ENCODE measurements at regions not wholly inside any gene's neighbourhood (a gene's known extent, or its start where the extent isn't known, plus 50 kb on each side); places are given as distances from the start of the nearest gene placed in this dataset.

GRCh38 chr2:84209941-84210340 lies 249.1 kb downstream of the SUCLG1 start:
- no peak overlapping the region for H3K27ac ChIP-seq (ENCODE audit: low read depth, low read length, poor library complexity, severe bottlenecking)
- no peaks in the 10 kb centered on the region for H4K20me1 ChIP-seq (ENCODE audit: insufficient read depth, low read length)
- no peaks in the 10 kb centered on the region for H3K79me2 ChIP-seq (ENCODE audit: insufficient read depth, low read length)
- no peaks in the 10 kb centered on the region for H3F3A ChIP-seq (ENCODE audit: insufficient read depth, low read length)
- no peak overlapping the region for H3K4me3 ChIP-seq (ENCODE audit: low read depth, low read length, poor library complexity, severe bottlenecking)
- no peaks in the 10 kb centered on the region for H3K27me3 ChIP-seq (ENCODE audit: insufficient read depth, low read length)
- H3K36me3 ChIP-seq (ENCODE audit: insufficient read depth, low read length), result no peaks in the 10 kb centered on the region
- H3K4me1 ChIP-seq (ENCODE audit: insufficient read depth, low read length, severe bottlenecking), result no peaks in the 10 kb centered on the region
- no peak overlapping the region for H3K9ac ChIP-seq (ENCODE audit: low read length)
- no peak overlapping the region for H3K4me2 ChIP-seq (ENCODE audit: low read length)
- no peak for TF ChIP-seq EZH2 (IDR thresholded peaks at IDR 0.05; ENCODE audit: borderline replicate concordance, low read length)
- TF ChIP-seq, protein P1, sequence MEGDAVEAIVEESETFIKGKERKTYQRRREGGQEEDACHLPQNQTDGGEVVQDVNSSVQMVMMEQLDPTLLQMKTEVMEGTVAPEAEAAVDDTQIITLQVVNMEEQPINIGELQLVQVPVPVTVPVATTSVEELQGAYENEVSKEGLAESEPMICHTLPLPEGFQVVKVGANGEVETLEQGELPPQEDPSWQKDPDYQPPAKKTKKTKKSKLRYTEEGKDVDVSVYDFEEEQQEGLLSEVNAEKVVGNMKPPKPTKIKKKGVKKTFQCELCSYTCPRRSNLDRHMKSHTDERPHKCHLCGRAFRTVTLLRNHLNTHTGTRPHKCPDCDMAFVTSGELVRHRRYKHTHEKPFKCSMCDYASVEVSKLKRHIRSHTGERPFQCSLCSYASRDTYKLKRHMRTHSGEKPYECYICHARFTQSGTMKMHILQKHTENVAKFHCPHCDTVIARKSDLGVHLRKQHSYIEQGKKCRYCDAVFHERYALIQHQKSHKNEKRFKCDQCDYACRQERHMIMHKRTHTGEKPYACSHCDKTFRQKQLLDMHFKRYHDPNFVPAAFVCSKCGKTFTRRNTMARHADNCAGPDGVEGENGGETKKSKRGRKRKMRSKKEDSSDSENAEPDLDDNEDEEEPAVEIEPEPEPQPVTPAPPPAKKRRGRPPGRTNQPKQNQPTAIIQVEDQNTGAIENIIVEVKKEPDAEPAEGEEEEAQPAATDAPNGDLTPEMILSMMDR (IDR thresholded peaks at IDR 0.05; ENCODE audit: low read length), result no peak
- H3K9me3 ChIP-seq (ENCODE audit: low read length), result no peaks in the 10 kb centered on the region
- H2AFZ ChIP-seq (ENCODE audit: low read length), result no peak overlapping the region
- no peaks in the 10 kb centered on the region for H3K9me2 ChIP-seq (ENCODE audit: low read depth, low read length)

GRCh38 chr2:84204995-84205394 lies 254.1 kb downstream of the SUCLG1 start:
- no peaks in the 10 kb centered on the region for H4K20me1 ChIP-seq (ENCODE audit: insufficient read depth, low read length)
- H3K27ac ChIP-seq (ENCODE audit: low read depth, low read length, poor library complexity, severe bottlenecking), result no peak overlapping the region
- no peak overlapping the region for H3K4me3 ChIP-seq (ENCODE audit: low read depth, low read length, poor library complexity, severe bottlenecking)
- H3K9ac ChIP-seq (ENCODE audit: low read length), result no peak overlapping the region
- no peaks in the 10 kb centered on the region for H3K36me3 ChIP-seq (ENCODE audit: insufficient read depth, low read length)
- H3K79me2 ChIP-seq (ENCODE audit: insufficient read depth, low read length), result no peaks in the 10 kb centered on the region
- H3K27me3 ChIP-seq (ENCODE audit: insufficient read depth, low read length), result no peaks in the 10 kb centered on the region
- no peaks in the 10 kb centered on the region for H3K4me1 ChIP-seq (ENCODE audit: insufficient read depth, low read length, severe bottlenecking)
- no peaks in the 10 kb centered on the region for H3K9me3 ChIP-seq (ENCODE audit: low read length)
- TF ChIP-seq EZH2 (IDR thresholded peaks at IDR 0.05; ENCODE audit: borderline replicate concordance, low read length), result no peak
- TF ChIP-seq, protein P1 (IDR thresholded peaks at IDR 0.05; ENCODE audit: low read length), result no peak
- no peak overlapping the region for H2AFZ ChIP-seq (ENCODE audit: low read length)
- H3K9me2 ChIP-seq (ENCODE audit: low read depth, low read length), result no peaks in the 10 kb centered on the region
- no peaks in the 10 kb centered on the region for H3F3A ChIP-seq (ENCODE audit: insufficient read depth, low read length)
- no peak overlapping the region for H3K4me2 ChIP-seq (ENCODE audit: low read length)

- H3K4me3 ChIP-seq (ENCODE audit: low read depth, low read length, poor library complexity, severe bottlenecking), result no peak overlapping the region
- H3K36me3 ChIP-seq (ENCODE audit: insufficient read depth, low read length), result no peaks in the 10 kb centered on the region
- H2AFZ ChIP-seq (ENCODE audit: low read length), result no peak overlapping the region
- H3K9me2 ChIP-seq (ENCODE audit: low read depth, low read length), result no peaks in the 10 kb centered on the region
- TF ChIP-seq EZH2 (IDR thresholded peaks at IDR 0.05; ENCODE audit: borderline replicate concordance, low read length), result no peak
- TF ChIP-seq, protein P1 (IDR thresholded peaks at IDR 0.05; ENCODE audit: low read length), result no peak
- no peaks in the 10 kb centered on the region for H3K9me3 ChIP-seq (ENCODE audit: low read length)
- H3K4me1 ChIP-seq (ENCODE audit: insufficient read depth, low read length, severe bottlenecking), result no peaks in the 10 kb centered on the region
- H3K79me2 ChIP-seq (ENCODE audit: insufficient read depth, low read length), result no peaks in the 10 kb centered on the region
- H3K27me3 ChIP-seq (ENCODE audit: insufficient read depth, low read length), result no peaks in the 10 kb centered on the region
- H3K27ac ChIP-seq (ENCODE audit: low read depth, low read length, poor library complexity, severe bottlenecking), result no peak overlapping the region
- H3F3A ChIP-seq (ENCODE audit: insufficient read depth, low read length), result no peaks in the 10 kb centered on the region
- no peak overlapping the region for H3K9ac ChIP-seq (ENCODE audit: low read length)
- no peak overlapping the region for H3K4me2 ChIP-seq (ENCODE audit: low read length)
- no peaks in the 10 kb centered on the region for H4K20me1 ChIP-seq (ENCODE audit: insufficient read depth, low read length)
Measured at GRCh38 chr2:84202166-84202565, 256.9 kb downstream of the SUCLG1 start.
